ENCODE measurements at regions not wholly inside any gene's neighbourhood (a gene's known extent, or its start where the extent isn't known, plus 50 kb on each side); places are given as distances from the start of the nearest gene placed in this dataset.

DNA sequence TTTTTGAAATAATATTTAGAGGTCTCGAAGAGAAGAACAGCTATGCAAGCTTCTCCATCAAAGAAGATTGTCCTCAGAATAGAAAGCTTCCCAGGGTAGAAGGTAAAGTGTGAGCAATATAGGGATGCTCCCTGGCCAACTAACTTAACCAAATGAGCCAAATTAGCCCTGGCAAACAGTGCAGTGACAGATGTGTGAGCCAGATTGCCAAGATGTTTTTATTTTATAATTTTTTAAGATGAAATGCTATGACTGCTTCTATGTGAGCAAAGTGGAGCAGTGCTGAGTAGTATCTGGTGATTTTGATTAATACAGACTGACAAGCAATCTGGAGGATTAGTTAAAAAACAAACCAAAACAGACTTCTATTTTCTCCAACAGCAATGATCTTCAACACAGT is 202.1 kb downstream of the NOVA1 start:
- no peak for DNase-seq (ENCODE audit: low spot score)

DNA sequence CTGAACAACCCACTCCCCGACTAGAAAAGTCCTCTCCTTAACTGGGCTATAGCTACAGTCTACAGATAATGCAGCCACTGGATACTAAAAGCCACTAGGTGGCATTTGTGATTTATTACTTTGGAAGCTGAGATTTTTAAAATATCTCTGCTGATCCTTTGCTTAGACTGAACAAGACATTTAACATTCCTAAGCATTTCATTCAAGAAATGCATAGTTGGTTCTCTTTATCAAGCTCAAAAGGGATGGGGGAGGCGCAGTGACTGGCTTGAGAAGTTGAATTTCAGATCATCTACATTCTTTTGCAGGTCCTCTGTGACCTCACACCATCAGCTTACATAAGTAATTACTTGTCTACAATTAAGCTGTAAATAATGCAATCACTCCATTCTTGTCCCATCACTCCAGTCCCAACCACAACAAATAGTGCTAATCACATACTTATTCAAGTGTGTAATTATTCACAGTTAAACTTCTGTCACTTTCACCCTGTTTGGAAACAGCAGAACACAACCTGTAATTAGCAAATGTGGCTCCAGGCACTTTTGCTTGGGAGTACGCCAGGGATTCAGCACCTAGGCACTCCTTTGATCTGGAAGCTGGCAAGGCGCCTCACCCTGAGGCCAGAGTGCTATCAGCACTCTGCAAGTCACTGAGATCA is 203.6 kb downstream of the NOVA1 start:
- no peak for DNase-seq (ENCODE audit: low spot score)

DNA sequence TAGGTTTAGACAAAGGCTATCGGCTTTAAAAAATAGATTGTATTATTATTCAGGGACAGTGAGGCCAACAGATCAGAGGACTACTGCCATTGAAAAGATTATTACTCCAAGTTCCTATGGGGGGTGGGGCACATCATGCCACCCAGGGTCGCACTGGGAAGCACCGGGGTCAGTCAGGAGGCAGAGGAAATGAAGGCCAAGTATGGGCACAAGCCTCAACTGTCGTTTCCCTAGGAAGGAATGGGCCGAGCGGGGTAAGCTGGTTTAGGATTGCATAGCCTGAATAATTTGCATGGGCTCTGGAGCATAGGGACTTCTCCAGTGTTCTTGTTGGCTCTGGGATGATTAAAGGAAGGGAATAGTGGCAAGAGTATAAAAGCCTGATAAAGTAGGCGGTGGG is 205.3 kb downstream of the NOVA1 start:
- no peak for DNase-seq (ENCODE audit: low spot score)

DNA sequence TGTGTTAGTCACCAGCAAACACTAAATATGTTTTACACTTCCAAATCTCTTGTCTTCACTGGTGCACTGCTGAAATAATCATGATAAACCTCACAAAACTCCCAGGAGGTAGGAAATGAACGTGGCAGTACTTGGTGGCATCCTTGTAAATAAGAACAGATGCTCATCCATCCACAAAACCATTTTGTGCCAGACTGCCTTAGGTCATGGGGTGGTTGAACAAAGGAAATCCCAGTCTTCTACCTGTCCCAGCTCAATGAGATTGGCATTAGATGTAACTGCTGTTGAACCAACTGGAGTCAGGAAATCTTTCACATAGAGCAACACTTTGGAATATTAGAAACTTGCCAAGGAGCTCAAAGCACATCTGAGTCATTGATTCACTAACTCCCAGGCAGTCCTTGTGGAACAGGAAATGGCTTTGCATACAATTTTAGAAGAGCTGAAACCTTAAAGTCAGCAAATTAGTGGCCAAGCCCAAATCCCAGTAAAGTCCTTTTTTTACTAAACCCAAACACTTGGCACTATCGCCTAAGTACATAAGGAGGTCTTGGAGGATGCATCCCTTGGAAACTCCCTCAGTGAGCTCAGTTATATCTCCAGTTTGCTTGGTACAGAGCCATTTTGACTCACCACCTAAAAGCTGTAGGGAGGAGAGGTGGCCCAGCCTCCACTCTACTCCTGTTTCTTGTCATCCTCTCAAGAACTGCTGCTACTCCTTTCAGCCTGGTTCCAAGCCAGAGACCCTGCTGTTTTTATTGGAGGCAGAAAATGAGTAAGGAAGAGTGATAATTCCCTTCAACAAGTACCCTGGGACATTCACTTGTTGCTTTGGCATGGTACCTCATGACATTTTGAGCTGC is 208.0 kb downstream of the NOVA1 start:
- DNase-seq (ENCODE audit: low spot score), result no peak

DNA sequence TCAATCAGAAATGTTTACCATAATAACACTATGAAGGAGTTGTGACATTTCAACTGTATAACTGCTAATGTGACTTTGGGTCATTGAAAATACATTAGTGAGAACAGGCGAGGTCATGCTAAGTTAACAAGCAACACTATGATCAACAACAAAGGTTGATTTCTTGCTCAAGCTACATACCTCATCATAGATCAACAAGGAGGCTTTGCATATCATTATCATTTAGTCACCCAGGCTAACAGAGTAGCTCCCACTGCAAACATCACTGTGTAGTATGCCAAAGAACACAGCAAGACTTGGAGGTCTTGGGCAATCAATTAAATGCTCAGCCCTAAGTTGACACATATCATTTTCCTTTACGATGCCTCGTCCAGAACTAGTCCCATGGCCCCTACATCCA is 212.5 kb downstream of the NOVA1 start:
- DNase-seq (ENCODE audit: low spot score), result no peak

- no peak for DNase-seq (ENCODE audit: low spot score)
Observed at GRCh38 chr14:26382901-26383685, 214.7 kb downstream of the NOVA1 start.

GRCh38 chr14:26381405-26381804 is 216.4 kb downstream of the NOVA1 start:
- no peak for DNase-seq (ENCODE audit: low spot score)

DNA sequence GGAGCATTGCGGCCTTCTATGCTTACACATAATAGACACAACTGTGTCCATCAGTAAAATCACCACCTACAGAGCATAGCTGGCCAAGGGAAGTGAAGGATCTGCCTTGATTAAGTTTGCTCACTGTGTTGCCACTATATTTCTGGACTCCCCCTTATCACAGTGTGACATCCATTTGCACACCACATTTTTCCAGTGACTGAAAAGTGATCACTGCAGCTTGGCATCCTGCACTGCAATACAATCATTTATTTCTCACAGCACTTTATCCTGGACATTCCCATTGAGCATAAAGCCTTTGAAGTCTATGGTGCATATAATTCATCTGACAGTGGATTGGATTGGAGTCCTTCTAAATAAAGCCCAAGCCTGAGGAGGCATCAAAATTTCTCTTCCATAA is 217.2 kb downstream of the NOVA1 start:
- DNase-seq (ENCODE audit: low spot score), result no peak

- DNase-seq (ENCODE audit: low spot score), result no peak
Observed at GRCh38 chr14:26379951-26380350, 217.9 kb downstream of the NOVA1 start.

GRCh38 chr14:26377150-26377549 is 220.7 kb downstream of the NOVA1 start:
- no peak for DNase-seq (ENCODE audit: low spot score)

GRCh38 chr14:26370115-26370514 is 227.7 kb downstream of the NOVA1 start:
- DNase-seq (ENCODE audit: low spot score), result peak; percentile 14

DNA sequence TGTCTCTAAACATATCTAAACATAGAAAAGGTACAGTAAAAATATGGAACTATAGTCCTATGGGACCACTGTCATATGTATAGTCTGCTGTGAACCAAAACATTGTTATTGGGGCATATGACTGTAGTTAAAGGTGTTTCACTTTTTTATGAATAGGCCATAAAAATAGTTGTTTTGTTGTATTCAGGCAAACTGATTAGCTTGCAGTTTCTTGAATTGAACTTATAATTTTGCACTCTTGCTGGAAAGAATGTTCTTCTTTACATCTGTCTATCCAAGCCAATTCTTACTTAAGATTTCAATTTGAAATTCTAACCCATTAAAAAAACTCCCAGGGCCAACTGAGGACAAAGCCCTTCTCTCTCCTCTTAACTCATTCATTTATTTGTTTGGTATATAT is 234.1 kb downstream of the NOVA1 start:
- no peak for DNase-seq (ENCODE audit: low spot score)

DNA sequence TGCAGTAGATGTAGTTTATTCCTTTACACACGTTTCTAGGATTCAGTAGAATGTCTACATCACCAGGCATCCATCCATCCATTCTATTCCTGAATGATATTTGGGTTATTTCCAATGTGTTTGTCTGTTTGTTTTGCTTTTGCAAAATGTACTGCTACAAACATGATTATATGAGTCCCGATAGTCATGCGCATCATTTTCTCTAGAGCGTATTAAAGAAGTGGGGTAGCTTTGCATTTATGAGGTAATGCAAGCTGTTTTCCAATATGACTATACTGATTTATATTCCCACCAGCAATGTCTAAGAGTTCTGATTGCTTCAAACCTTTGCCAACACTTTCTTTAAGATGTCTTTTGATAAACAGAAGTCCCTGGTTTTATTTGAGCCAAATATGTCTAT is 253.2 kb downstream of the NOVA1 start:
- no peak for DNase-seq (ENCODE audit: low spot score)

GRCh38 chr14:26339381-26339780 is 258.5 kb downstream of the NOVA1 start:
- DNase-seq (ENCODE audit: low spot score), result no peak

DNA sequence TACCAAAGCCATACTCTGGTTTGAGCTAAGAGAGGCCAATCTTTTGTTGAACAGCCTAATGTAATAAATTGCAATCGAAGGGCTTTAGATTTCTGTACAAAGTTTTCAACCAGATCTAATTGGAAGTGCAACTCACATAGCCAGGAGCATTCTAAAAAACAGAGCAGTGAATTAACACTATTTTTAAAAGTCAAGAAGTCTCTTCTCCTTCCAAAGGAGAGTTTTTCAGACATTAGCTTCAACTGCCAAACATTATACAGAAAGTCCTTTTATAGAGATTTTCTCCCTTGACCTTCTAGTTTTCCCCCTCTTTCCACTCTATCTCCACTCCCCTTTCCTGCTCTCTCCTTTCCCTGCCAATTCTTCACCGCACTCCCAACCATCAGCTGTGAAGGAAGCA is 259.6 kb downstream of the NOVA1 start:
- no peak for DNase-seq (ENCODE audit: low spot score)

DNA sequence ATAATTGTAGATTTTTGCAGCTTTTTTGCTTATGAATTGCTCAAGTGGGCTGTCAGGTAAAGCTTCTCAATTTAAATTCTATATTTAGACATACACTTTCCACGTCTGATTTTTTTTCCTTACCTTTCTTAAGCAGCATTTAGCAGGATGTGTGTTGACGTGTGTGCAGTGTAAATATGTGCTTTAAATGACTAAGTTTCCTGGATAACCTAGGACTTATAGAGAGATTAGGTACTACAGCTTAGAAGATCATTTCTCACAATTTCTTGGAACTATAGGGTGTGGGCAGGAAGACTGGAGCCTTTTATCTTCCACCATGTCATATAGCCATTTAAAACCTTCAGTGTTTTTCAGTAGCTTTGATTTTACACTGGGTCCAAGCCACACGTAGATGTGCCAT is 263.5 kb downstream of the NOVA1 start:
- DNase-seq (ENCODE audit: low spot score), result no peak

- no peak for DNase-seq (ENCODE audit: low spot score)
Observed at GRCh38 chr14:26332966-26333365, 264.9 kb downstream of the NOVA1 start.

- no peak for DNase-seq (ENCODE audit: low spot score)
Observed at GRCh38 chr14:26330982-26331381, 266.9 kb downstream of the NOVA1 start.

- DNase-seq (ENCODE audit: low spot score), result no peak
Observed at GRCh38 chr14:26328791-26329190, 269.0 kb downstream of the NOVA1 start.

GRCh38 chr14:26323869-26324268 is 274.0 kb downstream of the NOVA1 start:
- DNase-seq (ENCODE audit: low spot score), result no peak

DNA sequence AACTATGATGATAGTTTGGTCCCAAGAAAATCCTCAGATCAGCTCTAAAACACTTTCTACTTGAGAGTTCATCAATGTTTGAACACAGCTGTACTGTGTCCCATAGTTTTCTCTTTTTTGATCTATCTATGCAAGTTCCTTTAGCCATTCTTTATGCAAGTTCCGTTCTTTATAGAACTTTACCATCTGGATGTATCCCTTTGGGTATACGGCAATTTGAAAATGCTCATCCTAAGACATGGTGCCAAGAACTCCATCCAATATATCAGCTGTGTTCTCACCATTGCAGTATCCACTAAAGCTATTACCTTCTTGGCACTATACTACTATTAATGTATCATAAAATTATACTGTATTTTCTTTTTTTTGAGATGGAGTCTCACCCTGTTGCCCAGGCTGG is 276.9 kb downstream of the NOVA1 start:
- no peak for DNase-seq (ENCODE audit: low spot score)

- DNase-seq (ENCODE audit: low spot score), result no peak
Observed at GRCh38 chr14:26319139-26319864, 278.5 kb downstream of the NOVA1 start.
